Stimulated activated CD8-positive, alpha-beta memory T cell treated with anti-CD3 and anti-CD28 coated beads, Interleukin-7, amount 100 ng/mL, for 4 hours (primary cell): ENCODE measurements at regions not wholly inside any gene's neighbourhood (a gene's known extent, or its start where the extent isn't known, plus 50 kb on each side); places are given as distances from the start of the nearest gene placed in this dataset.
"Not testable (repeated sequence)": the region's sequence is repeated elsewhere in the genome, so short reads cannot be mapped to it uniquely, and the experiment has no call there.

Source experiments
- DNase-seq, 2 donors: peaks; one replicate each; pipeline ENCODE4 v3.0.0-alpha.2; 2020; ENCODE audit warnings: low read depth in 2 of 2

DNA sequence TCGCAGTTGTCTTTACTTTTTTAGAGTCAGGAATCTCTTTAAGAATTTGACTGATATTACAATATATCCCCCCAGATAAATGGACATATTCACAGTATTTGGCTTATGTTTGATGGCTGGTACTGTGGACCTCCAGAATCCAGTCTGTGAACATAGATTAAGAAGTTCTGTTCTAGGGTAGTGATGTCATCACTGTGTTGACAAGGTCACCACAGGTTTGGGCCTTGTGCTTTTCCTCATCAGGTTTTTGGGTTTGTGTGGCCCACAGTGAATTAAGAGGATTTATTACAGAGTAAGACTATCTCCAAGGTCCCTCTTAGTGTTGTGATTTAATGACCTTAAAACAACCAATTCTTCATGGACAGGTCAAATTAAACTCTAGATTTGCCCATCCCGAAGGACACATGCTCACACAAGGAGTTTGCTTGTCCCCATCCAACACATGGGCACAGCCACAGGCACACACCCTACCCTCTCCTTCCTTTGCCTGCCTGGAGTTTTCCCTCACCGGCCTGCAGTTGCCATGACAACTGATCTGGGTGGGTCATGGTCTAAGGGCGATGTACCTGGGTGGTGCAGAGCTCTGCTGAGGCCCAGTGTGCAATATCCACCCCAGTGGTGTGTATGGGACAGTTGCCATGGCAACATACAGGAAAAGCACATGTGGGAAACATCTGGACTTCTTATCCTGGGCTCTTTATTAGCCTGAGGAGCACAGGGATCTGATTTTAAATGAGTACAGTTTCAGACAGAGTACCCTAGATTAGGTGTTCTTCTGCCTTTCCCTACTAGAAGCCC, 98.6 kb downstream of the NAV1 start:
- no peak for DNase-seq

DNA sequence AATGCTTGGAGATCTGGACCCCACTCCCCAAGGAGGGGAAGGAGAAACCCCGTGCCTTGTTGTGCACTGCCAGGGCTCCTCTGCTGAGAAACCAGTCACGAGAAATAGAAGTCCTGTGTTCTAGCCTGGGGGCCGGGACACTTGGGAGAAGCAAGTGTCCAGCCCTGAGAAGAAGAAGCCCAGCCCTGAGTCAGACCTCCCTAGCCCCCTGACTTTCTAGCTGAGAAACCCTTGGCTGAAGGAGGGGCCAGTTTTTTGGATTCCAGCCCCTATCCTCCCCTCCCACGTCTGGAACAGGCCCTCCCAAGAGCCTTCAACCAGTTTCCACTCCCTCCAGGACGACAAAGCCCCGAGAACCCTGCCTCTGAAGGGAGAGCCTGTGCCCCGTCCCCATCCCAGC, 100.5 kb downstream of the NAV1 start:
- no peak for DNase-seq

DNA sequence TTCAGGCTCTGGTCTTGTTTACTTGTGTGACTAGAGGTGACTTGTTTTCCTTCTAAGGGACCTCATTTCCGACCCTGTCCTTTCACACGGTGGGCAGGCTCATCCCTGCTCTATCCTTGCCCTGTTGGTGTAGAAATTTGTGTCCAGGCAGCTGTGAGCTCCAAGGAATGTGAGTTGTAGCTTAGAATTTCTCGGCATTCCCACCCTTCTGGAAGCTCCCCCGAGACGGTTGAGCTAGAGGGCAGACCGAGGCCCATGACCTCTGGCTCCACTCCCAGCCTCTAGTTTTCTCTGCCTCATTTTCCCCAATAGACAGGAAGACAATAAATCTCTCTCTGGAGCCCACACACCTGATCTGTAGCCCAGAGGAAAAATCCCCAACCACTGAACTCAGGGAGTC, 100.9 kb downstream of the NAV1 start:
- DNase-seq, result no peak

DNA sequence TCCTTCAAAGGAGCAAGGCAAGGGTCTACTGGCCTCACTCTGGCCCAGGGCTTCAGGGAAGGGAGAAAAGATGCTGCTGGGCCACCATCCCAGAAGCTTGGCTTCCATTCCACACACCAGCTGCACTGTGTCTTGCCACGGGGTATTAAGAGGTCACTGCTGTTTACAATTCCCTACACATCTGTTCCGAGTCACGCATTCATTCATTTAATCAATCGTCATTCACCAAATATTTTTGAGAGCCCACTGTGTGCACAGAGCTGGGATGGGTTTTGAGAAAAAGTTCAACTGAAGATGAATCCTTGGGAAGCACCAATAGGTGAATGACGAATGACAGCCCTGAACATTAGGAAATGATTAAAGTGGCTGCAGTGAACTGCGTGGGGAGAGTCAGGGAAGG, 101.7 kb downstream of the NAV1 start:
- no peak for DNase-seq

DNA sequence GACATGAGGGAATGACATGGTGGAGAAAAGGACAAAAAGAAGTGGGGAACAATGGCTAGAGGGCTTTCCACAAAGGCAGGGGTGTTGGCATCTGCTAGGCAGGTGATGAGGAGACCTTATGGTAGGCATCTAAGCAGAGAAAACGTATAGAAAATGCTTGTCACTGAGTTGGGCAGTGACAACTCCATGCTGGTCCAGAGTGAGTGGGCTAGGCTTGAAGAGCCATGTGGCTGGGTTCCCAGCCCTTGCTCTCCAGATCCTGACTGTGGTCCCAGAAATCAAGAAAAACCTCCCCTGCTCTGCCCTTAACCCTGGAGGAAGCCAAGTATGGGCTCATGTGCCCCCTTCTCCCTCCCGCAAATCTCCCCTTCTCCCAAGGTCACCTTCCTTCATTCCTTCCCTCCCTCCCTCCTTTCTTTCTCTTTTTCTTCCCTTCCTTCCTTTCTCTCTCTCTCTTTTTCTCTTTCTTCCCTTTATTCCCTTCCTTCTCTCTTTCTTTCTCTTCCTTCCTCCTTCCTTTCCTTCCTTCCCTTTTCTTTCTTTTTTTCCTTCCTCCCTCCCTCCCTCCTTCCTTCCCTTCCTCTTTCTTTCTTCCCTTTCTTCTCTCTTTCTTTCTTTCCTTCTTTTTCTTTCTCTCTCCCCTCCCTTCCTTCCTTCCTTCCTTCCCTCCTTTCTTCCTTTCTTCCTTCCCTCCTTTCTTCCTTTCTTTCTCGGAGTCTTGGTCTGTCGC, 102.8 kb downstream of the NAV1 start:
- no peak for DNase-seq

DNA sequence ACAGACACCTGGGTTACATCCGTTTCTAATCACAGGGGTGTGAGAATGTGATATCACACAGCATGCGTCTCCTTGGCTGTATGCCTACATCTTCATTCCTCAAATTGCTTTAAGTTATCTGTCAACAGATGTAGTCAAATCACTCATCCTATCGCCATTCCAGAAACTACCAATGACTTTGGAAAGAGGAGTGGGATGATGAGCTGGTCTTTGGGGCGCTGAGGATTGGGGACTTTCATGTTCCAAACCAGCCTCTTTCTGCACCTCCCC, 104.8 kb downstream of the NAV1 start:
- DNase-seq, result no peak

DNA sequence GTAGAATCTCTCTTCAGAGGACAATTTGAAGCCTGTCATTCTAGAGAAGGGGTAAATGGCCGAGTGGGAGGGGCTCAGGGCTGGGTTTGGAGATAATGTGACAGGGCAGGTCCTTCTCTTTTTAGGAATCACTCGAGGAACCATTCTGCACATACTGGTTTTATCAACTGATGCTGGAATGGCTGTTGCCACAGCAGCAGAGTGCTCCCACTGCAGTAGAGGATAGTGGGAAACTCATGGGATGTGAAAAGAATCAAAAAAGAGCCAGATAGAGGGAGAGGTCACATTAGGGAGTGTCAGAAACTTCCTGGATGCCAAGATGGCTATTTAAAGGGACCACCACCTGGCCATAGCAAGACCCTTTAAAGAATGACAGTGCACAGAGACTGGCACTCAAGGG, 105.3 kb downstream of the NAV1 start:
- no peak for DNase-seq

DNA sequence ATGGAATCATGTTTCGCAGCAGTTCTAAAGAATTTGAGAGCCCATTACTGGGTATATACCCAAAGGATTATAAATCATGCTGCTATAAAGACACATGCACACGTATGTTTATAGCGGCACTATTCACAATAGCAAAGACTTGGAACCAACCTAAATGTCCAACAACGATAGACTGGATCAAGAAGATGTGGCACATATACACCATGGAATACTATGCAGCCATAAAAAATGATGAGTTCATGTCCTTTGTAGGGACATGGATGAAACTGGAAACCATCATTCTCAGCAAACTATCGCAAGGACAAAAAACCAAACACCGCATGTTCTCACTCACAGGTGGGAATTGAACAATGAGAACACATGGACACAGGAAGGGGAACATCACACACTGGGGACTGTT, 106.1 kb downstream of the NAV1 start:
- not testable (repeated sequence) for DNase-seq

DNA sequence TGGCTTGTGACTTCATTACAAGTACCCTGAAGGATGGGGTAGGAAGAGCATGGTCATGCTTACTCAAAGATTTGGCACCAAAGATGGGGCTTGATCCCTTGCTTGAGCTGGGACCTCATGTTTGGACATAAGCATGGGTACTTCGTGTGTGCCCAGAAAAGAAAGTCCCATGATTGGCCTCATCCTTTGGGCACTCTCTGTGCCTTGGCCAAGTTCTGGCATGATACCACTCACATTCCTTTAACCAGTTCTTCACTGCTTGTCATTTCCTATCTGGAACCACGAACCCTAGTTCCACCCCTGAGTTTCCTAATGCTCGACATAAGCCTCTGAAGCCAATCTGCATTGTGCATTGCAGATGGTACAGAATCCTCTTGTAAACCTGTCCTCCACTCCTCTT, 107.0 kb downstream of the NAV1 start:
- no peak for DNase-seq

DNA sequence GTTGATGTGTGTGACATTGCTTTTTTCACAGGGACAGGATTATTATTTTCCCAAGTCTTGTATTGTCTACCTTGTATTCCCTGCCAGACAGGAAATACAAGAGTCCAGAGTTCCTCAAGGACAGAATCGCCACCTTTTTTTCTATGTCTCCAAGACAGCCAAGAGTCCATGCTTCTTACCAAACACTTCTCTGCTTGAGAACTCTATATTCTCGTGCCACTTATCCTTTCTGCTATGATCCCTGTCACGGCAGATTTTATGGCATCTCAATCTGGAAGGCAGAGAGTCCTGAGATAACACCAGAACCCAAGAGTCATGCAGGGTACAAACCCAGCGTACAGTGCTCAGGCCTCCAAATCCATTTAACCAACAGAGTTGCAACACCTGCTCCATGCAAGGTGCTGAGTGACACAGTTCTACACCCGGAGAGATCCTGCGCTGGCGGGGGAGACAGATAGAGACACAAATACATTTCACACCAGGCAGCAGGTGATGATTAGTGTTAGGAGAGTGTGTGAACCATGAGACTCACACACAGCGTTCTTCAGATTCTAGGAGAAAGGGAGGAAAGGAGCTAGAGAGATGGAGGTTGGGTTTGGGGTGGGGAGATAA, 107.6 kb downstream of the NAV1 start:
- DNase-seq, result no peak

DNA sequence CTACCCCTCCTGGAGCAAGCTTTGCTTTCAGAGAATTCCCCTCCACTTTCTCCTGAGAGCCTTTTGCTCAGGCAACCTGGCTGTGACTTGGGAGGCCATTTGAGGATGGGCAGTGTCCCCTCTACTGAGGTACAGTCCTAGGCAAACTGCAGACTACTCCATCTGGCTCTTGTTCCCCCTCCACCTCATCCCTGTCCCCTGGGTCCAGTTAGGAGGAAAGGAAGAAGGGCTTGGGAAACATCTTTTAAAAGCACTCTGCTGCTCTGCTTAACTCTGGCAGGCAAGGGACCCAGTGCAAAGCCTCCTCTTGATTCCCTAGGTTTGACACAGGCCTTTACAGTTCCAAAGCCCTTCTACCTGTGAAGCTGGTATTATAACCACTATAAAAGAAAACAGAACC, 108.2 kb downstream of the NAV1 start:
- no peak for DNase-seq

DNA sequence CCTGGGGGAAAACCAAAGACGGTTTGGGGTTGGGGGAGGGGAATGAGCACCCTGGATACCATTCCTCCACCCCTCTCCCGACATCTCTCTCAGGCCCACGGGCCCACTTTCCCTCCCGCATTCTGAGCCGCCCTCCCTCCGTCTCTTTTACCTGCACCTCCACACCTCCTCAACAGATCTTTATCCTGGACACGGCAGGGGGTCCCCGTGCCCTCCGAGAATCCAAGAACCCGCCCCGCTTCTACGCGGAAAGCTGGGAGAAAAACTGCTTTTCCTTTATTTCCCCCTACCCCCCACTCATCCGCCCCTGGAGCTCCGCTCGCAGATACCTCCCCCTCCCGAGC, 108.8 kb downstream of the NAV1 start:
- DNase-seq, result no peak

DNA sequence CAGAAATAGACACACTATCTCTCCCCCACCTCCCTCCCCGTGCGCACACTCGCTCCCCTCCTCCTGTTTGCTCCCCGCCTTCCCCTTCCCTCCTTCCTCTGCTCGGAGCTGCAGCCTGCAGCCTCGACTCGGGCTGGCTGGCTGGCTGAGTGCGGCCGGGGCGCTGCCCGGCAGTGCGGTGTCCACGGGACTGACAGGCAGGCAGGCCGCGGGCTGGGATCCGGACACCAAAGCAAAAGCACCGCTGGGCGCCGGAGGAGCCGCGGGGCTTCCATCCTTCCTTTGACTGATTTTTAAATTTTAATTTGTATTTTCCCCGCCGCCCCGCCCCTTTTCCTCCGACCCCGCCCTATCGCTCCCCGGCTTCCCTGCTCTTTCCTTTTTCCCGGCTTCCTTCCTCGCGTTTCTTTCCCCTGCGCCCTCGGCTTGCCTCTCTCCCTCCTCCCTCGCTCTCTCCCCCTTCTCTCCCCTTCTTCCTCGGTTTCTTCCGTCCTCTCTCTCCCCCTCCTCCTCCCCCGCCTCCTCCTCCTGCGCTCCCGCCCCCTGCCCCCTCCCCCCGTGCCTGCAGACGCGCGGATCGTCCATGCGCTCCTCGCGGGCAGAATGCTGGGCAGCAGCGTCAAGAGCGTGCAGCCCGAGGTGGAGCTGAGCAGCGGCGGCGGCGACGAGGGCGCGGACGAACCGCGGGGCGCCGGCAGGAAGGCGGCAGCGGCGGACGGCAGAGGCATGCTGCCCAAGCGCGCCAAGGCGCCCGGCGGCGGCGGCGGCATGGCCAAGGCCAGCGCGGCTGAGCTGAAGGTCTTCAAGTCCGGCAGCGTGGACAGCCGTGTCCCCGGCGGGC, 109.4 kb downstream of the NAV1 start:
- DNase-seq, result no peak

DNA sequence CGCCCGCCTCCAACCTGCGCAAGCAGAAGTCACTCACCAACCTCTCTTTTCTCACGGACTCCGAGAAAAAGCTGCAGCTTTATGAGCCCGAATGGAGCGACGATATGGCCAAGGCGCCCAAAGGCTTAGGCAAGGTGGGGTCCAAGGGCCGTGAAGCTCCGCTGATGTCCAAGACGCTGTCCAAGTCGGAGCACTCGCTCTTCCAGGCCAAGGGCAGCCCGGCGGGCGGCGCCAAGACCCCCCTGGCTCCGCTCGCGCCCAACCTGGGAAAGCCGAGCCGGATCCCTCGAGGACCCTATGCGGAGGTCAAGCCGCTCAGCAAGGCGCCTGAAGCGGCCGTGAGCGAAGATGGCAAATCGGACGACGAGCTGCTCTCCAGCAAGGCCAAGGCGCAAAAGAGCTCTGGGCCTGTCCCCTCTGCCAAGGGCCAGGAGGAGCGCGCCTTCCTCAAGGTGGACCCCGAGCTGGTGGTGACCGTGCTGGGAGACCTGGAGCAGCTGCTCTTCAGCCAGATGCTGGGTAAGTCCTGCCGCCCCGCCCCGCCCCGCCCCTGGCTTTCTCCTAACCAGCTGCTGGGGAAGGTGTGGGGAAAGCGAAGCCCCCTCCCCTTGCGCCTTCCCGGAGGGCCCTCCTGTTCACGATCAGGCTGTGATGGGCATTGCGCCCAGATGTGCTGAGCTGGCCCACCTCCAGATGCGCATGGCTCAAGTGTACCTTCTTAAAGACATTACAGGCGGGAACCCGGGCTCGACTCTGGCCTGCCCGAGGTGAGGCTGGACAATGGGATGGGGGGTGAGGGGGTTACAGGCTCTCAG, 110.2 kb downstream of the NAV1 start:
- no peak for DNase-seq

DNA sequence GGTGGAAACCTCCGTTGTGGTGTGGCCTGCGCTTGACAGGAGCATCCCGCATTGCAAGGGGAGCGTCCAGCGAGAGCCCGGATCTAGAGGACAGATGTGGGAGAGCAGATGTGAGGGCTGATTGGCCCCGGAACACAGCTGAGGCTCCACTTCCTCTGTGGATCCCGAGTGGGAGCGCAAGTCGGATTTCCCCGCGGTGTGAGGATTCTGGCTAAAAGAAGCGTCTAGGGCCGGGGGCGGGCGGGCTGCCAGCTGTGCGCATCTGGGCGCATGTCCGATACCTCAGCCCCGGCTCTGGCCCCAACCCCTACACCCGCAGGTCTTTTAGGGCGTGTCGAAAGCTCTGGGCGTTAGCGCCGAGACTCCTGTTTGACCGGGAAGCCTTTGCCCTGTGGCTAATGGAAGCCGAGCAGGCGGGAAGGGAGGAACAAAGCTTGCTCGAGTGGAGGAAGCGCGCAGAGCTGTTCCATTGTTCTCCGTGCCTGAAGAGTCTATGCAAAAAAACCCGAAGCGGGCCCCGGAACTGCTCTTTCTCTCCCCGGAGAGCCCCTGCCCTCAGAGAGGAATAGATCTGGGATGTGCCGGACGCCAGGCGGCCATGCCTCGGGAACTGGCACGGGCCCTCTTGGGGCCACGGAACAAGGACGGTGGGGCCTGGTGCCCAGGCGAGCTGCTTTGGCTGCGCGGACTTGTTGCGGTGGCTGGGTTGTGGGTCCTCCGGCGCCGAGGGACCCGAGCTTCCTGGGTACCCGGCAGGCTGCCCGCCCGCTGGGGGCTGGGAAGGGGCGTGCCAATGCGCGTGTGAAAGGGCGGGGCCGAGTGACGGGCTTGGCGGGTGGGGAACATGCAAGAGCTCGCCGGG, 111.1 kb downstream of the NAV1 start:
- DNase-seq, result no peak

DNA sequence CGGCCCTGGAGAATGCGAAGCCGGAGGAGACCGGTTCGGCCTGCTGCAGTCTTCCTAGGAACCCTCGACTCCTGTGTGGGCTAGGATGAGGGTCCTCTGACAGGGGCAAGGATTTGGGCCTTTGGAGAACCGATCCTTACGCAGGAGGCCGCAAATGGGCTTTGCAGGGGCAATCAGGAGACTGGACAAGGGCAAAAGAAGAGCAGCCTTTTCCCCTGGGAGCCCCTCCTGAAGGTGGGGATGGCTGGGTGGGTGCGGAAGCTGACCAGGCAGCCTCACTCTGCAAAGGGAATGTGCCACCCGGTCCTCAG, 111.7 kb downstream of the NAV1 start:
- no peak for DNase-seq

DNA sequence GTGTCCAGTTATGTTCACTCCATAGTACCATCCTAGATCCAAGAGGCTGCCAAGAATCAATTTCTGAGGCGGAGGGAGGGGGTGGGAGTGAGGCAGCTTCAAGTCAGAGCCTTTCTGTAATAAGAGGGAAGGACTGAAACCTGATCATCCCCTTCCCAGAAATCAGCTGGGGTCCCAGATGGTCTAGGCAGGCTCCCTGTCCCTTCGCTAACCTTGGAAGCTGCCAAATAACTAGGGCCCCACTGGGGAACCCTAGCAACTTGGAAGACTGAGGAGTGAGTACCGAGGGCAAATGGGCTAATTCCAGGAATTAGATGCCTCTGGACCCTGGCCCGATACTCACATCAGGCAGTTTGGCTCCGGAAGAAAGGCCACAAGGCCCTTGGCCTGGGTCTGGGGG, 113.3 kb downstream of the NAV1 start:
- DNase-seq, result no peak

DNA sequence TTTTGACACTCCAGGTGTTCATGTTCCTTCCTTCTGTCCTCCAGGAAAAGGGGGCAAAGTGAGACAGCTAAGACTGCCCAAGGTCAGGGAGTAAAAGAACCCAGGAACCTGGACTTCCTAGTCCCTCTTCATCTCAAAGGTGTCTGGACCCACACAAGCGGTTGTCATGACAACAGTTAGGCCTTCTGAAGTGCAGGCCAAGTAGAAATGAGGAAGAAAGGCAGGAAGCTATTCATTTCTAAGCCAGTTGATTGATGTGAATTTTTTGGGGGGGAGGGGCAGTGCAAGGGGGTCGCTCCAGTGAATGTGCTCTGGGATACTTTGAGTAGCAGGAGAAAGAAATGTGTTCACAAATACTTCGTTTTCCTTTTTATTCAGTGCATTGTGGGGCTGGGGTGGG, 114.3 kb downstream of the NAV1 start:
- no peak for DNase-seq

DNA sequence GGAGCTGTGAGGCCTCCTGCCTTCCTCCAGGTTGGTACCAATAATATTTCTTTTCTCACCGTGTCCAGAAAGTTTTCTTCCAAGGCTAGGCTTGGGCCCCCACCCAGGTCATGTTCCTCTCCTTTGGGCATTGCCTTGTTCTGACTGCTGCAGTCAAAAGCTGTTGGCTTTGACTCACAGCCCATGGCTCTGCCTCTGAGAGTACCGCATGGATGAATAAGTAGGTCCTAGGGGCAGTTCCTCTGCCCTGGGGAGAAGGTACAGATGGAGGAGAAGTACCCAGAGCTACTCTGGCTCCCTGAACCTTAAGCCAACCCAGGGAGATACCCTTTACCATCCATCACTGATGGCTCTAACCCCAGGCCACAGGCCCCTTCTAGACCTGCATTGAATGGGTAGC, 115.0 kb downstream of the NAV1 start:
- DNase-seq, result no peak

DNA sequence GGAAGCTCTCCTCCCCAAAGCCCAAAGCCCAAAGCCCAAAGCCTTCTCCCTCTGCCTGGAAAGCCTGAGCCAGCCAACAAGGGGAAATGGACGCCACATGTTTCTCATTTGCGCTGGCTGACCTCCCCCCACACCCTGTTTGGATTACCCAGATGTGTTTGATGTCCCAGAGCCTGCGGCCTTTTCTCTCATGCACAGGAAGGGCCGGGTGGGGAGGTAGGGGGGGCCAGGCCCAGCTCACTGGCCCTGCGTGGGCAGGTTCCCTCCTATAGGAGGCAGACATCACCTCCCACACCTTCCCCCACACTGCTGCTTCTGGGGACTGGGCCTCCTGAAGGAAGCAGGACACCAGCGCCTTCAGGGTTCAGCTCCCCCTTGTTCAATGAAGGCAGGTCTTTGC, 116.3 kb downstream of the NAV1 start:
- DNase-seq, result no peak

DNA sequence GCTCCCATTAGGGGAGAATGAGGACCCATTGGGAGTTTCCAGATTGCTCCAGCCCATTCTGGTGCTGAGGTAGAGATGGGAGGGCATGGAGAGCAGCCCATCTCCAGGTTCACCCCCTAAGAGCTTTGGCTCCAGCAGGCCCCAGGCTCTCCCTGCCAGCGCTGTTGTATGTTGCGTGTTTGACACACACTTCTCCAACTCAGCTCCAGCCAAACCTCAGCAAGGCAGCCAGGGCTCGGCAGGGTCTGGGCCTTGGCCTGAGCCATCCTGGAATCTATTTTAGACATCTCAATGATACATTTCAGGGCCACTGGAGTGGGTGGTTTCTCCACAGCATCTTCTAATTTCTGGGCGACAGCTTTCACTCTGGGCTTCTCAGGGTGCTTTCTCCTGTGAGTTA, 117.0 kb downstream of the NAV1 start:
- DNase-seq, result no peak
